ENCODE measurements at regions not wholly inside any gene's neighbourhood (a gene's known extent, or its start where the extent isn't known, plus 50 kb on each side); places are given as distances from the start of the nearest gene placed in this dataset.

DNA sequence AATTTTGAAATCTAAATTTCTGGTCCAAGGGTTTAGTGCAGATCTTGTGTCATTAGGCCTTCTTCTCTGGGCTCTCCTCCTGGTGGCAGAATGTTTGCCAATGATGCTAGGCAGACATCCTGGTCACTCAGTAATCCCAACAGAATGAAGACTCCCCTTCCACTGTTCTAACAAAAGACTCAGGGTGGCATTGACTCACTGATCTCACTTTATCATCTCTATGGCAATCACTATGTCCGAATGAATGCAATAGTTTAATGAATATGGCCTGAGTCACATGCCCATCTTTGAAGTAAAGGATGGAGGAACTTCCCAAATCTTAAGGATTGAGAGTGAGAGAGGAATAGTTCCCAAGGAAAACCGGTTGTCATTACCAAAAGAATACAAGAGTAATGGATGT lies 261.1 kb downstream of the KCNE4 start:
- TF ChIP-seq, protein P1, sequence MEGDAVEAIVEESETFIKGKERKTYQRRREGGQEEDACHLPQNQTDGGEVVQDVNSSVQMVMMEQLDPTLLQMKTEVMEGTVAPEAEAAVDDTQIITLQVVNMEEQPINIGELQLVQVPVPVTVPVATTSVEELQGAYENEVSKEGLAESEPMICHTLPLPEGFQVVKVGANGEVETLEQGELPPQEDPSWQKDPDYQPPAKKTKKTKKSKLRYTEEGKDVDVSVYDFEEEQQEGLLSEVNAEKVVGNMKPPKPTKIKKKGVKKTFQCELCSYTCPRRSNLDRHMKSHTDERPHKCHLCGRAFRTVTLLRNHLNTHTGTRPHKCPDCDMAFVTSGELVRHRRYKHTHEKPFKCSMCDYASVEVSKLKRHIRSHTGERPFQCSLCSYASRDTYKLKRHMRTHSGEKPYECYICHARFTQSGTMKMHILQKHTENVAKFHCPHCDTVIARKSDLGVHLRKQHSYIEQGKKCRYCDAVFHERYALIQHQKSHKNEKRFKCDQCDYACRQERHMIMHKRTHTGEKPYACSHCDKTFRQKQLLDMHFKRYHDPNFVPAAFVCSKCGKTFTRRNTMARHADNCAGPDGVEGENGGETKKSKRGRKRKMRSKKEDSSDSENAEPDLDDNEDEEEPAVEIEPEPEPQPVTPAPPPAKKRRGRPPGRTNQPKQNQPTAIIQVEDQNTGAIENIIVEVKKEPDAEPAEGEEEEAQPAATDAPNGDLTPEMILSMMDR (IDR thresholded peaks at IDR 0.05; ENCODE audit: control extremely low read depth in 1 of 3, insufficient read depth in 1 of 3, low read depth in 1 of 3, low read length in 3 of 3): no peak
- TF ChIP-seq POLR2AphosphoS5 (IDR thresholded peaks at IDR 0.05; ENCODE audit: low read depth, low read length) (no peak), SP1 (IDR thresholded peaks at IDR 0.05; ENCODE audit: low read depth, low read length) (no peak), RAD21 (IDR thresholded peaks at IDR 0.05 in 1 of 2, conservative IDR thresholded peaks at IDR 0.05 in 1 of 2; ENCODE audit: low read depth in 2 of 2, low read length in 2 of 2) (no peak), CHD2 (IDR thresholded peaks at IDR 0.05; ENCODE audit: low read length) (no peak)

Measured in H1 (cell line).